ENCODE measurements at regions not wholly inside any gene's neighbourhood (a gene's known extent, or its start where the extent isn't known, plus 50 kb on each side); places are given as distances from the start of the nearest gene placed in this dataset.

DNA sequence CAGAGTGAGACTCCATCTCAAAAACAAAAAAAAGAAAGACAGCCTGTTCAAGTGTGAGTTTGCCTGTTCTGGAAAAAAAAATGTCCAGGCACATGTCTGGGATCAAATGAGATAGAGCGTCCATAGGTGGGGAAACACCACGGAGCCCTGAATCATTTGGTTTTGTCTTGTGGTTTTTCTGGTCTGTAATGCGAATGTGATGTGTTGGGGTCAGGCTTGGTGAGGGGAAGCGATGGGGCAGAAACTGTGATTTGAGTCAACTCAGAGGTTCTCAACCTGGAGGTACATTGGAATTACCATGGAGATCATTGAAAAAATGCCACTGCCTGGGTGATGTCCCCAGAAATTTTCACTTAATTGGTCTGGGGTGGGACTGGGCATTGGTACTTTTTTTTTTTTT is 183.9 kb upstream of the PWP1 start:
- no CpG with 5 or more reads among the region's 4 CpGs for WGBS (ENCODE audit: extremely low coverage, insufficient read length, low lambda C conversion rate)
- Histone ChIP-seq H3K79me2 (ENCODE audit: insufficient read depth, low read length) (no peaks in the 10 kb centered on the region), H3K23ac (ENCODE audit: insufficient read length, low read depth, low read length) (no peak overlapping the region), H2AK5ac (ENCODE audit: insufficient read length, low read length) (no peak overlapping the region), H3K14ac (ENCODE audit: insufficient read depth, low read length) (no peak overlapping the region), H3K56ac (ENCODE audit: insufficient read length, low read depth, low read length) (no peak overlapping the region), H3K18ac (ENCODE audit: insufficient read length, low read depth, low read length) (no peak overlapping the region), H3K4me2 (ENCODE audit: insufficient read depth, insufficient read length, low read length) (no peak overlapping the region), H3T11ph (ENCODE audit: low read length) (no peak overlapping the region), H2AFZ (ENCODE audit: low read length) (no peak overlapping the region), H4K8ac (replicated peaks; ENCODE audit: insufficient read length, low read depth, low read length) (no peak overlapping the region), H3K27ac (ENCODE audit: insufficient read length, low read depth, low read length) (no peak overlapping the region), H2BK120ac (ENCODE audit: low read depth, low read length, poor library complexity, severe bottlenecking) (no peak overlapping the region), H4K20me1 (ENCODE audit: control insufficient read depth, insufficient read depth, insufficient read length) (no peaks in the 10 kb centered on the region), H2BK20ac (ENCODE audit: low read depth, low read length, poor library complexity, severe bottlenecking) (no peak overlapping the region), H3K79me1 (ENCODE audit: insufficient read depth, low read depth, low read length, poor library complexity, severe bottlenecking) (no peaks in the 10 kb centered on the region), H4K5ac (ENCODE audit: insufficient read length, low read depth, low read length) (no peak overlapping the region), H4K91ac (ENCODE audit: insufficient read length, low read depth, low read length) (no peak overlapping the region), H3K9me3 (ENCODE audit: control insufficient read depth, low read depth, low read length) (no peaks in the 10 kb centered on the region), H3K9ac (ENCODE audit: extremely low read depth, insufficient read length, low read length) (no peak overlapping the region), H3K23me2 (ENCODE audit: insufficient read length, low read depth, low read length, poor library complexity, severe bottlenecking) (no peaks in the 10 kb centered on the region), H3K27me3 (ENCODE audit: insufficient read depth, low read length) (no peaks in the 10 kb centered on the region), H3K4me1 (ENCODE audit: insufficient read depth, low read length) (no peaks in the 10 kb centered on the region; the same call in 1 of the 2 replicates), H3K4ac (ENCODE audit: low read depth, low read length) (no peak overlapping the region), H2BK5ac (ENCODE audit: insufficient read length, low read length) (no peak overlapping the region), H2BK12ac (ENCODE audit: insufficient read length, low read depth, low read length) (no peak overlapping the region), H2BK15ac (ENCODE audit: low read depth, low read length) (no peak overlapping the region)
- Mint-ChIP-seq H3K9me3 (no peaks in the 10 kb centered on the region; a peak in 3 of 5 replicates), H3K4me1 (peaks cover 5 to 6% of the 10 kb centered on the region in 2 experiments; a peak in 3 of 4 replicates), H3K36me3 (ENCODE audit: insufficient read depth in 1 of 3, low read depth in 3 of 3) (peaks cover 0 to 1% (median 0%) of the 10 kb centered on the region in 3 experiments; a peak in 1 of 7 replicates), H3K27me3 (ENCODE audit: low read depth) (peaks cover 16% of the 10 kb centered on the region), H3K4me3 (no peak overlapping the region), H3K27ac (no peak overlapping the region)
- TF ChIP-seq, protein P1, sequence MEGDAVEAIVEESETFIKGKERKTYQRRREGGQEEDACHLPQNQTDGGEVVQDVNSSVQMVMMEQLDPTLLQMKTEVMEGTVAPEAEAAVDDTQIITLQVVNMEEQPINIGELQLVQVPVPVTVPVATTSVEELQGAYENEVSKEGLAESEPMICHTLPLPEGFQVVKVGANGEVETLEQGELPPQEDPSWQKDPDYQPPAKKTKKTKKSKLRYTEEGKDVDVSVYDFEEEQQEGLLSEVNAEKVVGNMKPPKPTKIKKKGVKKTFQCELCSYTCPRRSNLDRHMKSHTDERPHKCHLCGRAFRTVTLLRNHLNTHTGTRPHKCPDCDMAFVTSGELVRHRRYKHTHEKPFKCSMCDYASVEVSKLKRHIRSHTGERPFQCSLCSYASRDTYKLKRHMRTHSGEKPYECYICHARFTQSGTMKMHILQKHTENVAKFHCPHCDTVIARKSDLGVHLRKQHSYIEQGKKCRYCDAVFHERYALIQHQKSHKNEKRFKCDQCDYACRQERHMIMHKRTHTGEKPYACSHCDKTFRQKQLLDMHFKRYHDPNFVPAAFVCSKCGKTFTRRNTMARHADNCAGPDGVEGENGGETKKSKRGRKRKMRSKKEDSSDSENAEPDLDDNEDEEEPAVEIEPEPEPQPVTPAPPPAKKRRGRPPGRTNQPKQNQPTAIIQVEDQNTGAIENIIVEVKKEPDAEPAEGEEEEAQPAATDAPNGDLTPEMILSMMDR (conservative IDR thresholded peaks at IDR 0.05), result no peak
- no peak for DNase-seq

All from H9 (cell line).